Loucy (cell line): ENCODE measurements at regions not wholly inside any gene's neighbourhood (a gene's known extent, or its start where the extent isn't known, plus 50 kb on each side); places are given as distances from the start of the nearest gene placed in this dataset.

Experiments used
- H2AFZ ChIP-seq: fragments of 200-600 bp; sonication (generic); 2 replicates; pipeline ENCODE4 v1.6.0; 2016; ENCODE audit warnings: antibody characterized with exemption, mild to moderate bottlenecking, low read length, moderate library complexity
- H3F3A ChIP-seq: fragments of 200-600 bp; 2 replicates; pipeline ENCODE4 v1.6.0; 2016; ENCODE audit warnings: antibody characterized with exemption, low read depth, mild to moderate bottlenecking
- H3K27me3 ChIP-seq: fragments of 200-600 bp; sonication (generic); 2 replicates; pipeline ENCODE4 v1.6.1; 2014; ENCODE audit warnings: low read length, mild to moderate bottlenecking; ENCODE audit not compliant: insufficient read depth, poor library complexity, severe bottlenecking
- H3K36me3 ChIP-seq: fragments of 200-600 bp; sonication (generic); 2 replicates; pipeline ENCODE4 v1.6.1; 2016; ENCODE audit warnings: low read length; ENCODE audit not compliant: insufficient read depth
- H3K4me1 ChIP-seq: fragments of 200-600 bp; sonication (generic); 2 replicates; pipeline ENCODE4 v1.5.1; 2014; ENCODE audit warnings: low read length, mild to moderate bottlenecking; ENCODE audit not compliant: insufficient read depth, poor library complexity, severe bottlenecking
- H3K4me2 ChIP-seq: fragments of 200-600 bp; sonication (generic); 2 replicates; pipeline ENCODE4 v1.6.0; 2014; ENCODE audit warnings: antibody characterized with exemption, low read length, low read depth, mild to moderate bottlenecking; ENCODE audit not compliant: poor library complexity, severe bottlenecking
- H3K4me3 ChIP-seq: fragments of 200-600 bp; sonication (generic); 2 replicates; pipeline ENCODE4 v1.5.1; 2014; ENCODE audit warnings: low read length, mild to moderate bottlenecking, mixed read lengths; ENCODE audit not compliant: poor library complexity, severe bottlenecking
- H3K79me2 ChIP-seq: fragments of 200-600 bp; sonication (generic); 2 replicates; pipeline ENCODE4 v1.6.1; 2014; ENCODE audit warnings: low read length; ENCODE audit not compliant: insufficient read depth
- H3K9ac ChIP-seq: fragments of 200-600 bp; sonication (generic); 2 replicates; pipeline ENCODE4 v1.6.0; 2014; ENCODE audit warnings: mild to moderate bottlenecking, low read depth, low read length, moderate library complexity; ENCODE audit not compliant: poor library complexity, severe bottlenecking
- H3K9me2 ChIP-seq: fragments of 200-600 bp; sonication (generic); replicated peaks from 2 replicates; pipeline ENCODE4 v1.6.1; 2016; ENCODE audit warnings: low read depth, low read length, mixed read lengths
- H3K9me3 ChIP-seq: fragments of 200-600 bp; sonication (generic); 2 replicates; pipeline ENCODE4 v1.6.1; 2014; ENCODE audit warnings: mild to moderate bottlenecking, antibody characterized with exemption, low read length, low read depth; ENCODE audit not compliant: insufficient read depth
- H4K20me1 ChIP-seq: fragments of 200-600 bp; sonication (generic); 2 replicates; pipeline ENCODE4 v1.6.0; 2014; ENCODE audit warnings: antibody characterized with exemption, low read length, mild to moderate bottlenecking; ENCODE audit not compliant: insufficient read depth, poor library complexity, severe bottlenecking
- CTCF ChIP-seq: fragments of 200-600 bp; sonication (generic); conservative IDR thresholded peaks from 2 replicates; pipeline ENCODE4 v1.5.1; 2014; ENCODE audit warnings: mild to moderate bottlenecking, antibody characterized with exemption, low read length
- EZH2phosphoT487 ChIP-seq: fragments of 200-600 bp; IDR thresholded peaks from 2 replicates; pipeline ENCODE4 v1.6.1; 2018; ENCODE audit warnings: antibody characterized with exemption, mild to moderate bottlenecking, moderate library complexity, borderline replicate concordance

GRCh38 chr18:39795350-39795749, 2159.7 kb upstream of the PIK3C3 start:
- Histone ChIP-seq H2AFZ (no peak overlapping the region), H3K4me1 (no peaks in the 10 kb centered on the region), H3K9me2 (no peaks in the 10 kb centered on the region), H3K79me2 (no peaks in the 10 kb centered on the region), H3K9ac (no peak overlapping the region), H3F3A (no peaks in the 10 kb centered on the region), H3K9me3 (no peaks in the 10 kb centered on the region; the same call in 1 of the 2 replicates), H3K27me3 (no peaks in the 10 kb centered on the region), H4K20me1 (no peaks in the 10 kb centered on the region), H3K36me3 (no peaks in the 10 kb centered on the region), H3K4me2 (no peak overlapping the region), H3K4me3 (no peak overlapping the region)
- no peak for TF ChIP-seq EZH2phosphoT487
- TF ChIP-seq CTCF = peak; percentile 31

GRCh38 chr18:39793609-39794008, 2161.4 kb upstream of the PIK3C3 start:
- Histone ChIP-seq H3K4me2 (no peak overlapping the region), H3F3A (no peaks in the 10 kb centered on the region), H3K4me3 (no peak overlapping the region), H3K9ac (no peak overlapping the region), H3K9me3 (no peaks in the 10 kb centered on the region), H4K20me1 (no peaks in the 10 kb centered on the region), H2AFZ (no peak overlapping the region), H3K4me1 (no peaks in the 10 kb centered on the region), H3K27me3 (no peaks in the 10 kb centered on the region), H3K36me3 (no peaks in the 10 kb centered on the region), H3K9me2 (no peaks in the 10 kb centered on the region), H3K79me2 (no peaks in the 10 kb centered on the region)
- TF ChIP-seq CTCF (no peak), EZH2phosphoT487 (no peak)

- Histone ChIP-seq H3K4me2 (no peak overlapping the region), H4K20me1 (no peaks in the 10 kb centered on the region), H3K4me3 (no peak overlapping the region), H3K9me2 (no peaks in the 10 kb centered on the region), H3K9ac (no peak overlapping the region), H3F3A (no peaks in the 10 kb centered on the region), H3K36me3 (no peaks in the 10 kb centered on the region), H3K9me3 (no peaks in the 10 kb centered on the region; the same call in 1 of the 2 replicates), H3K79me2 (no peaks in the 10 kb centered on the region), H3K4me1 (no peaks in the 10 kb centered on the region), H3K27me3 (peaks cover 10% of the 10 kb centered on the region), H2AFZ (no peak overlapping the region)
- no peak for TF ChIP-seq EZH2phosphoT487
- TF ChIP-seq CTCF = no peak
Observed at GRCh38 chr18:39788383-39788782, 2166.7 kb upstream of the PIK3C3 start.
